ENCODE measurements at regions not wholly inside any gene's neighbourhood (a gene's known extent, or its start where the extent isn't known, plus 50 kb on each side); places are given as distances from the start of the nearest gene placed in this dataset.

DNA sequence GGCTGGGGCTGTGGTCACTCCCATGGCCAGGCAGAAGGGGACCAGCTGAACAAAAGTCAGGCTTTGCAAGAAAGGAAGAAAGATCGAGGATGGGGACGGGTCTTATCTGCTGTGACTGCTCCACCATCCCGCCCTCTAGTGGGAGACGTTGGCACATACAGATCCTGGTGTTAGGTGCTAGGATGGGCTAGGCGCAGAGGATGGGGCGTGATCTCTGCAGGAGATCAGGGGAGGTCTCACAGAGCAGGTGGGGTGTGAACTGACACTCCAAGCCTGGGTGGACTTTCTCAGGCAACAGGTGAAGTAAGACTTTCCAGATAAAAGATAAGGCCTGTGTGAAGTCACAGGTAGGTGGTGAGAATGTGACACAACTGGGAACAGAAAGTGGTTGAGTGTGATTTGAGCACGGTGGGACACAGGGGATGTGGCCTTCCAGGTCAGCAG, 141.9 kb upstream of the SMAD3 start:
- TF ChIP-seq GATA2 (IDR thresholded peaks at IDR 0.05; ENCODE audit: low read depth, low read length) = no peak
- no peak for TF ChIP-seq GATA3 (IDR thresholded peaks at IDR 0.05; ENCODE audit: low read depth, low read length)
